Liver (tissue), 3 donors: ENCODE measurements at regions not wholly inside any gene's neighbourhood (a gene's known extent, or its start where the extent isn't known, plus 50 kb on each side); places are given as distances from the start of the nearest gene placed in this dataset.

ENCODE experiments used
- ATF3 ChIP-seq: IDR thresholded peaks from 2 replicates; pipeline ENCODE4 v1.6.1; 2016; ENCODE audit warnings: antibody characterized with exemption
- EGR1 ChIP-seq, 2 donors: IDR thresholded peaks; 2 replicates each; pipeline ENCODE4 v1.6.1; 2016 to 2018; ENCODE audit warnings: antibody characterized with exemption in 2 of 2, low read depth in 2 of 2
- FOXA1 ChIP-seq: IDR thresholded peaks from 2 replicates; pipeline ENCODE4 v1.6.1; 2016; ENCODE audit warnings: antibody characterized with exemption
- FOXA2 ChIP-seq: IDR thresholded peaks from 2 replicates; pipeline ENCODE4 v1.6.1; 2016; ENCODE audit warnings: antibody characterized with exemption
- HNF4G ChIP-seq: IDR thresholded peaks from 2 replicates; pipeline ENCODE4 v1.6.1; 2016; ENCODE audit warnings: antibody characterized with exemption
- SP1 ChIP-seq: IDR thresholded peaks from 2 replicates; pipeline ENCODE4 v1.6.1; 2018; ENCODE audit warnings: antibody characterized with exemption, mild to moderate bottlenecking
- TAF1 ChIP-seq: conservative IDR thresholded peaks from 2 replicates; pipeline ENCODE4 v1.6.1; 2016; ENCODE audit warnings: antibody characterized with exemption, mild to moderate bottlenecking
- YY1 ChIP-seq: IDR thresholded peaks from 2 replicates; pipeline ENCODE4 v1.6.1; 2016; ENCODE audit warnings: antibody characterized with exemption, mild to moderate bottlenecking
- TF ChIP-seq, protein P1 (sequence below): fragments of 150-350 bp; IDR thresholded peaks from 2 replicates; pipeline ENCODE4 v1.5.1; 2017; ENCODE audit warnings: improper control_type of control experiment, low read depth, low read length; ENCODE audit not compliant: missing input control
- TF ChIP-seq, protein P2 (sequence below): IDR thresholded peaks from 2 replicates; pipeline ENCODE4 v1.6.1; 2016; ENCODE audit warnings: antibody characterized with exemption, mild to moderate bottlenecking
- donor health status: healthy.
- donor health status: healthy.

GRCh38 chr4:63786171-63786570 is 623.1 kb downstream of the TECRL start:
- TF ChIP-seq EGR1 (IDR thresholded peaks at IDR 0.05; ENCODE audit: low read depth in 2 of 2) (no peak), TAF1 (no peak), YY1 (no peak), SP1 (no peak), ATF3 (no peak), FOXA1 (no peak), HNF4G (no peak), FOXA2 (no peak)
- TF ChIP-seq, protein P1, sequence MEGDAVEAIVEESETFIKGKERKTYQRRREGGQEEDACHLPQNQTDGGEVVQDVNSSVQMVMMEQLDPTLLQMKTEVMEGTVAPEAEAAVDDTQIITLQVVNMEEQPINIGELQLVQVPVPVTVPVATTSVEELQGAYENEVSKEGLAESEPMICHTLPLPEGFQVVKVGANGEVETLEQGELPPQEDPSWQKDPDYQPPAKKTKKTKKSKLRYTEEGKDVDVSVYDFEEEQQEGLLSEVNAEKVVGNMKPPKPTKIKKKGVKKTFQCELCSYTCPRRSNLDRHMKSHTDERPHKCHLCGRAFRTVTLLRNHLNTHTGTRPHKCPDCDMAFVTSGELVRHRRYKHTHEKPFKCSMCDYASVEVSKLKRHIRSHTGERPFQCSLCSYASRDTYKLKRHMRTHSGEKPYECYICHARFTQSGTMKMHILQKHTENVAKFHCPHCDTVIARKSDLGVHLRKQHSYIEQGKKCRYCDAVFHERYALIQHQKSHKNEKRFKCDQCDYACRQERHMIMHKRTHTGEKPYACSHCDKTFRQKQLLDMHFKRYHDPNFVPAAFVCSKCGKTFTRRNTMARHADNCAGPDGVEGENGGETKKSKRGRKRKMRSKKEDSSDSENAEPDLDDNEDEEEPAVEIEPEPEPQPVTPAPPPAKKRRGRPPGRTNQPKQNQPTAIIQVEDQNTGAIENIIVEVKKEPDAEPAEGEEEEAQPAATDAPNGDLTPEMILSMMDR = no peak
- TF ChIP-seq, protein P2, sequence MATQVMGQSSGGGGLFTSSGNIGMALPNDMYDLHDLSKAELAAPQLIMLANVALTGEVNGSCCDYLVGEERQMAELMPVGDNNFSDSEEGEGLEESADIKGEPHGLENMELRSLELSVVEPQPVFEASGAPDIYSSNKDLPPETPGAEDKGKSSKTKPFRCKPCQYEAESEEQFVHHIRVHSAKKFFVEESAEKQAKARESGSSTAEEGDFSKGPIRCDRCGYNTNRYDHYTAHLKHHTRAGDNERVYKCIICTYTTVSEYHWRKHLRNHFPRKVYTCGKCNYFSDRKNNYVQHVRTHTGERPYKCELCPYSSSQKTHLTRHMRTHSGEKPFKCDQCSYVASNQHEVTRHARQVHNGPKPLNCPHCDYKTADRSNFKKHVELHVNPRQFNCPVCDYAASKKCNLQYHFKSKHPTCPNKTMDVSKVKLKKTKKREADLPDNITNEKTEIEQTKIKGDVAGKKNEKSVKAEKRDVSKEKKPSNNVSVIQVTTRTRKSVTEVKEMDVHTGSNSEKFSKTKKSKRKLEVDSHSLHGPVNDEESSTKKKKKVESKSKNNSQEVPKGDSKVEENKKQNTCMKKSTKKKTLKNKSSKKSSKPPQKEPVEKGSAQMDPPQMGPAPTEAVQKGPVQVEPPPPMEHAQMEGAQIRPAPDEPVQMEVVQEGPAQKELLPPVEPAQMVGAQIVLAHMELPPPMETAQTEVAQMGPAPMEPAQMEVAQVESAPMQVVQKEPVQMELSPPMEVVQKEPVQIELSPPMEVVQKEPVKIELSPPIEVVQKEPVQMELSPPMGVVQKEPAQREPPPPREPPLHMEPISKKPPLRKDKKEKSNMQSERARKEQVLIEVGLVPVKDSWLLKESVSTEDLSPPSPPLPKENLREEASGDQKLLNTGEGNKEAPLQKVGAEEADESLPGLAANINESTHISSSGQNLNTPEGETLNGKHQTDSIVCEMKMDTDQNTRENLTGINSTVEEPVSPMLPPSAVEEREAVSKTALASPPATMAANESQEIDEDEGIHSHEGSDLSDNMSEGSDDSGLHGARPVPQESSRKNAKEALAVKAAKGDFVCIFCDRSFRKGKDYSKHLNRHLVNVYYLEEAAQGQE = no peak
